A673 (cell line): ENCODE measurements at regions not wholly inside any gene's neighbourhood (a gene's known extent, or its start where the extent isn't known, plus 50 kb on each side); places are given as distances from the start of the nearest gene placed in this dataset.
A peak's percentile ranks its signal among the peaks of the same experiment; 100 is the strongest.

Experiments
- BruUV-seq: library from RNA; stranded (reverse); fragments of 400-500 nt; replicated peaks from 2 replicates; lab custom pipeline; 2021; lab: Mats Ljungman, UMichigan
- CTCF ChIA-PET: fragments of 300-600 bp; sonication (Branson Sonifier 250); formaldehyde crosslinking; loops from one replicate; lab custom pipeline; 2022; ENCODE audit warnings: antibody characterized with exemption; lab: Charles Lee
- POLR2A ChIA-PET: fragments of 300-600 bp; sonication (Branson Sonifier 250); formaldehyde crosslinking; loops from one replicate; lab custom pipeline; 2022; ENCODE audit warnings: antibody characterized with exemption; ENCODE audit not compliant: low non-redundant PET; lab: Charles Lee
- DNase-seq: peaks from one replicate; pipeline ENCODE4 v3.0.0-alpha.2; 2015; ENCODE audit warnings: low spot score
- H3K27ac ChIP-seq: fragments of 200-600 bp; sonication (generic); 2 replicates; pipeline ENCODE4 v1.5.1; 2016; ENCODE audit warnings: mixed run types, low read depth, mild to moderate bottlenecking, mixed read lengths, antibody characterized with exemption, low read length; ENCODE audit not compliant: poor library complexity, severe bottlenecking
- H3K27me3 ChIP-seq: fragments of 200-600 bp; sonication (generic); replicated peaks from 2 replicates; pipeline ENCODE4 v1.6.1; 2017; ENCODE audit warnings: mixed run types, low read depth, mild to moderate bottlenecking, mixed read lengths, antibody characterized with exemption, low read length; ENCODE audit not compliant: insufficient read depth, poor library complexity
- H3K36me3 ChIP-seq: fragments of 200-600 bp; sonication (generic); 2 replicates; pipeline ENCODE4 v1.6.1; 2016; ENCODE audit warnings: mixed run types, mild to moderate bottlenecking, mixed read lengths, antibody characterized with exemption, low read length; ENCODE audit not compliant: insufficient read depth, poor library complexity, severe bottlenecking
- H3K4me1 ChIP-seq: fragments of 200-600 bp; sonication (generic); 2 replicates; pipeline ENCODE4 v1.6.1; 2017; ENCODE audit warnings: mixed run types, mild to moderate bottlenecking, mixed read lengths, antibody characterized with exemption, low read length; ENCODE audit not compliant: insufficient read depth, poor library complexity, severe bottlenecking
- H3K4me3 ChIP-seq: fragments of 200-600 bp; sonication (generic); 2 replicates; pipeline ENCODE4 v1.5.1; 2016; ENCODE audit warnings: low read depth, mixed run types, mild to moderate bottlenecking, mixed read lengths, low read length; ENCODE audit not compliant: poor library complexity, severe bottlenecking
- H3K9me3 ChIP-seq: fragments of 200-600 bp; sonication (generic); 2 replicates; pipeline ENCODE4 v1.6.1; 2016; ENCODE audit warnings: mixed run types, low read depth, mild to moderate bottlenecking, mixed read lengths, antibody characterized with exemption, low read length; ENCODE audit not compliant: poor library complexity, severe bottlenecking
- EZH2 ChIP-seq: fragments of 200-600 bp; sonication (generic); IDR thresholded peaks from 2 replicates; pipeline ENCODE4 v1.6.1; 2017; ENCODE audit warnings: borderline replicate concordance, low read depth, mild to moderate bottlenecking, mixed read lengths, antibody characterized with exemption, low read length; ENCODE audit not compliant: poor library complexity, severe bottlenecking
- intact Hi-C: fragments of 100-400 bp; cut with micrococcal nuclease; formaldehyde crosslinking; loops from one replicate; pipeline ENCODE4 v1.10.0; 2022; ENCODE audit not compliant: unreplicated experiment
- TF ChIP-seq, protein P1 (sequence below): fragments of 300-800, 200-600 bp; sonication (generic); conservative IDR thresholded peaks from 2 replicates; pipeline ENCODE4 v1.5.1; 2017; ENCODE audit warnings: low read depth, mild to moderate bottlenecking, antibody characterized with exemption, low read length, moderate library complexity, mixed read lengths

DNA sequence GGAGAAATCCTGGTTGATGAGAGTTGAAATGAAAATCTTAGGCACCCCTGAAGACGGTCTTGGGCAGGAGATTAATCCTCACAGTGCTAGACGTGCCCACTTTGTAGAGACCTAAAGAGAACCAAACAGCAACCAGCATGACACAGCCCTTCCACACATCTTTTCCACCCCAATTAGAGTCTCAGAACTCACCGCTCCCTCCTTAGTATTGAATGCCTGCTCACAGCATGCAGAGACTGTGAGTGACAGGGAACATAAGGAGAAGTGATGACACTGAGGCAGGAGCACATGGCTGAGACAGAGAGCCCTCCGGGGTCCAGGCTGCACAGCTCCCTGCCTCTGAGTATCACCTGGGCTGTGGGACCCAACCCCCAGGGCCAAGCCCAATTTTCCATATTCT, 367.6 kb downstream of the EIPR1 start:
- Histone ChIP-seq H3K4me1 (peaks cover 25% of the 10 kb centered on the region), H3K27me3 (no peaks in the 10 kb centered on the region), H3K9me3 (no peaks in the 10 kb centered on the region), H3K4me3 (no peak overlapping the region), H3K36me3 (no peaks in the 10 kb centered on the region), H3K27ac (no peak overlapping the region)
- ChIA-PET POLR2A (no interaction called here), CTCF (no interaction called here)
- no peak for DNase-seq
- TF ChIP-seq, protein P1, sequence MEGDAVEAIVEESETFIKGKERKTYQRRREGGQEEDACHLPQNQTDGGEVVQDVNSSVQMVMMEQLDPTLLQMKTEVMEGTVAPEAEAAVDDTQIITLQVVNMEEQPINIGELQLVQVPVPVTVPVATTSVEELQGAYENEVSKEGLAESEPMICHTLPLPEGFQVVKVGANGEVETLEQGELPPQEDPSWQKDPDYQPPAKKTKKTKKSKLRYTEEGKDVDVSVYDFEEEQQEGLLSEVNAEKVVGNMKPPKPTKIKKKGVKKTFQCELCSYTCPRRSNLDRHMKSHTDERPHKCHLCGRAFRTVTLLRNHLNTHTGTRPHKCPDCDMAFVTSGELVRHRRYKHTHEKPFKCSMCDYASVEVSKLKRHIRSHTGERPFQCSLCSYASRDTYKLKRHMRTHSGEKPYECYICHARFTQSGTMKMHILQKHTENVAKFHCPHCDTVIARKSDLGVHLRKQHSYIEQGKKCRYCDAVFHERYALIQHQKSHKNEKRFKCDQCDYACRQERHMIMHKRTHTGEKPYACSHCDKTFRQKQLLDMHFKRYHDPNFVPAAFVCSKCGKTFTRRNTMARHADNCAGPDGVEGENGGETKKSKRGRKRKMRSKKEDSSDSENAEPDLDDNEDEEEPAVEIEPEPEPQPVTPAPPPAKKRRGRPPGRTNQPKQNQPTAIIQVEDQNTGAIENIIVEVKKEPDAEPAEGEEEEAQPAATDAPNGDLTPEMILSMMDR = no peak
- no peak for TF ChIP-seq EZH2
- no TSS peak for BruUV-seq
- intact Hi-C loops = no loop called here

DNA sequence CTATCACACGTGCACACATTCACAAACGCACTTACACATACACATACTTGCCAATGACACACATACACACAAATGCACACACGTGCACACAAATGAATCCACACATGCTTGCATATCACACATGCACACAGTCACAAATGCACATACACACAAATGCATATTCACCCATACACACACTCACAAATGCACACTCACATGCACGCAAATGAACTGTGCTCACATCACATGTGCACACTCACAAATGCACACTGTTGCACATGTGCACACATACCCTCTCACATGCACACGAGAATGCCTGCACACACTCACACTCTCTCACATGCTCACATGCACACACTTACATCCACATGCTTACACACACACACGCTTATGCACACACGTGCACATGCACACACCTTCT, 368.1 kb downstream of the EIPR1 start:
- CTCF ChIA-PET = no interaction called here
- POLR2A ChIA-PET = no interaction called here

DNA sequence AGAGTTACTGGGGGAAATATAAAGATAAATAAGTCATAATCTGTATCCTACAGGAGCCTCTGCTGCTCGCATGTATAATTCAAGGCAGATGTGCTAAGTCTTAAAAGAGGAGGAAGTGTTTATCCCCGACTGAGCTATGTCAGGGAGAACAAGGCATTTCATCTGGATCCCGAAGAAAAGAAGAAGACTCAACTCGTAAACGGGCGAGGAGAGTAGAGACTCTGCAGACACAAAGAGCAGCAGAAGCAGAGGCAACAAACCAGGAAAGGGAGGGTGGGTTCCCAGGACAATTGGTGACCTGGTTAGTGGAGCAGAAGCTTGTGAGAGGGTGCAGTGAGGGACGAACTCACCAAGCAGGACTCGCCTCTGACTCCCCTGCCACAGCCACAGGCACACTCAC, 368.6 kb downstream of the EIPR1 start:
- POLR2A ChIA-PET = no interaction called here
- Histone ChIP-seq H3K36me3 (no peaks in the 10 kb centered on the region), H3K27ac (no peak overlapping the region), H3K4me3 (no peak overlapping the region), H3K4me1 (peaks cover 25% of the 10 kb centered on the region), H3K9me3 (no peaks in the 10 kb centered on the region), H3K27me3 (no peaks in the 10 kb centered on the region)
- CTCF ChIA-PET = no interaction called here
- DNase-seq = peak; percentile 61
- TF ChIP-seq EZH2 = no peak
- TF ChIP-seq, protein P1 = no peak
- intact Hi-C loops = no loop called here
- BruUV-seq = no TSS peak

More for the DNA sequence above, 368.1 kb downstream of the EIPR1 start:
- Histone ChIP-seq H3K27ac (no peak overlapping the region), H3K36me3 (no peaks in the 10 kb centered on the region), H3K4me1 (peaks cover 25% of the 10 kb centered on the region), H3K4me3 (no peak overlapping the region), H3K9me3 (no peaks in the 10 kb centered on the region), H3K27me3 (no peaks in the 10 kb centered on the region)
- intact Hi-C loops = no loop called here
- TF ChIP-seq, protein P1 = no peak
- DNase-seq = no peak
- BruUV-seq = no TSS peak
